ENCODE measurements at regions not wholly inside any gene's neighbourhood (a gene's known extent, or its start where the extent isn't known, plus 50 kb on each side); places are given as distances from the start of the nearest gene placed in this dataset.
"Not testable (repeated sequence)": the region's sequence is repeated elsewhere in the genome, so short reads cannot be mapped to it uniquely, and the experiment has no call there.

- no peak for DNase-seq (ENCODE audit: low spot score)
These were observed 212.2 kb upstream of the PTBP2 start for GRCh38 chr1:96509339-96509738.

DNA sequence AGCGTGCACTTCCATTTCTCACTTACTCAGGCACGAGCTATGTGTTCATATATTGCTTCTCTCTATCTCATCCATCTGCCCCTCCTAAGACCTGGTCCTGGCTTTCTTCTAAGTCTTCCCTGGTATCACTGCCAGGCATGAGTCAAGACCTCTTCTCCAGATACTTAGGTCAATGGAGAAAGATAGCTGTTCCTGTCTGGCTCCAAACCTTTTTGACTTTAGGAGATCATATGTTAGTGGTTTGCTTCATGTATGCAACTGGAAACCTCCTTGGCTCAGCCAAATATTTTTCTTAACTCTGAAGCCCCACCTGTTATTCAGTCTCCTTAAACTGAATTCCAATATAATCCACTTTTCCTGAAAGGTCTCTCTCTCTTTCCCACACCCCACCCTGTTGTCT, 211.6 kb upstream of the PTBP2 start:
- DNase-seq (ENCODE audit: low spot score), result no peak

- no peak for DNase-seq (ENCODE audit: low spot score)
These were observed 211.2 kb upstream of the PTBP2 start for GRCh38 chr1:96510391-96510790.

DNA sequence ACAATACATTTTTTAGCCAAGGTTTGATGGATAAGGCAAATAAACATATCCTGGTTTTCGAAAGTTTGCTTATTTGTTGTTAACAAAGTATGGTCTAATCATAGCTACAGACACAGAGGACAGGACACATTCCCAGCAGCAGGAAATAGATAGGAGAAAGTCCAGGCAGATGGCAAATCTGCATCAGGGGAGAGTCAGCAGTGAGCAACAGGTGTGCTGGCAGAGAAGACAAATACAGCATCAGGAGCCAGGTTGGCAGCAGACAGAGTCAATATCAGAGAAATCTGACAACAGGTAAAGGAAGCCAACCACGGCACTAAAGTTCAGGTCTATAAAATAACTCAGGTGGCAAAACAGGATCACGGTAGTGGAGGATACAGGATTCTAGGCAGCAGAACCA, 210.7 kb upstream of the PTBP2 start:
- DNase-seq (ENCODE audit: low spot score), result no peak

- DNase-seq (ENCODE audit: low spot score), result no peak
These were observed 208.4 kb upstream of the PTBP2 start for GRCh38 chr1:96513136-96513535.

DNA sequence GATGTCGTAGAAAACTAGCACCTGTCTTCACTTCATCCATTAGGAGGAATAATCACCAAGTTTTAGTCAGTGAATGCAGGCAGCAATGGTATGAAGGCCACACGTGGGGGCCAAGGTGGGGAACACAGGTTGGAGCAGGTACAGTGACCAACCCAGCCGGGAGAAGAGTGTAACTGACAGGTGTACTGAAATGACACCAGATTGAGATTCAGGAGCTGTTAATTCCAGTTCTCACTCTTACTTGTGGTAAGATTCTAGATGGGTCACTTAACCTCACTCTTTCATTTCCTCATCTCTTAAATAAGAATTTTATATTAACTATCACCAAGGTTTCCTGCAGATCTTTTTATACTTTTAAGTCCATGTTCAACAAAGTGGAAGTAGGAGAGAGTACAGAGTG, 206.2 kb upstream of the PTBP2 start:
- no peak for DNase-seq (ENCODE audit: low spot score)

GRCh38 chr1:96515925-96516324, 205.7 kb upstream of the PTBP2 start:
- no peak for DNase-seq (ENCODE audit: low spot score)

DNA sequence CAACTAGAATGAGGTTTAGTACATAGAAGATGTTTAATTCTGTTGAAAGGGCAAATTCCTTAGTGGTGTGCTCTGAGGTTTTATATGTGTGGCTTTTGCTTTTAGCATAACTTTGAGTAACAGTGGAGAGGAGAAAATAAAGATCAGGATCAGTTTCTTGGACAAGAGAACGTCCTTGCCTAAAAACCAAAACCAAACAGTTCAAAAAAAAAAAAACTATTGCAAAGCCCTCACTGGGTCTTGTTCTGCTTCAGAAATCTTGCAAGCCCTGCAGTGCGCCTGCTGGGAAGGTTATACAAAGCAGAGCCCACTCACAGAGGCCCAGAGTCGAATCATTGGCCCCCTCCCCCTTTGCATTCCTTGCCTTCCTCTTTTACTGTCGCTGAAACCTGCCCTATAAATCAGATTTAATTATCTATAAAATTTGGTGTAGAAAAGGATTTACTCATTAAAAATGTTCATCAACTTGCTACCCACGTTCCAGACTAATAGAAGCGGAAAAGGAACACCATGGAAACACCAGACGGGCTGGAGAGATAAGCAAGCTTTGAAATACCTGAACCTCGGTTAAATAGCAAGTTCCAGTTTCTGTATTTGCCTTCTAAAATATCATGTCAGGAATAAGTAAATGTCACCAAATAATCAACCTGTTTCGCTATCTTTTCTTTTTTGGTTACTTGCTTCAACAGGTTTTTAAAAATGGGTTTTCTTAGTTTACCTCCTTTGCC, 201.6 kb upstream of the PTBP2 start:
- peak; percentile 56 for DNase-seq (ENCODE audit: low spot score)

GRCh38 chr1:96520579-96520947, 201.0 kb upstream of the PTBP2 start:
- no peak for DNase-seq (ENCODE audit: low spot score)

DNA sequence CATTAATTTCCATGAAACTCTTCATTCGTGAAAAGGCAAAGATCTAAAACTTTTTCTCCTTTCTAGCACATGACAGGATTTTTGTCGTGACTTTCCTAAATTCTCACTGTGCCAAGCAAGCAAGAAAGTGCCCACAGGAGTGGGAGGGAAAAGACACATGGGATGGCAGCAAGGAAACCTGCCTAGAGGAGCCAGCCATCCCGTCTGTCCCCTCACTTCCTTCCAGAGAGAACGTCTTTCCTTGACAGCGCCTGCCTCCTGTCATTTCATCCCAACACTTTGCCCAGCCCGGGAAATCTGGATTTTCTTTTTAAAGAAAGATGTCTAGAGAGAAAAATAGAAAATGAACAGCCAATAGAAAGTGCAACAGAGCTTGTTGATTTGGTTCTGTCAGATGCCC, 200.6 kb upstream of the PTBP2 start:
- DNase-seq (ENCODE audit: low spot score), result no peak

GRCh38 chr1:96521994-96522760, 199.4 kb upstream of the PTBP2 start:
- DNase-seq (ENCODE audit: low spot score), result no peak

- DNase-seq (ENCODE audit: low spot score), result no peak
These were observed 198.7 kb upstream of the PTBP2 start for GRCh38 chr1:96522927-96523326.

DNA sequence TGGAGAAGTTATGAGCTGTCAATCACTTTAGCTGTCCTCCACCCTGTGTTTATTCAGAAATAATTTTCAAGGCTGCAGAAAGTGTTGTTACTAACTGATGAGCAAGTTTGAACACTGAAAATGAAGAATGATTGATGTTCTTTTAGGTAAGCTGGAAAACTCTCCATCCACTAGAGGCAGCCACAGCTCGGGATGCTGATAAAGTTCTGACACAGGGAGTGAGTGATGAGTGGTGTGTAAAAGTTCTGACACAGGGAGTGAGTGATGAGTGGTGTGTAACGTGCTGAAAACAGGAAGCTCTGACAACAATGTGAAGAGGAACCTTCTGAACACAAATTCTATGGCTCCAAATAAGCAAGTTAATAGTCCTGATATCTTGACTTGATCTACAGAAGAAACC, 197.5 kb upstream of the PTBP2 start:
- no peak for DNase-seq (ENCODE audit: low spot score)

- DNase-seq (ENCODE audit: low spot score), result no peak
These were observed 195.7 kb upstream of the PTBP2 start for GRCh38 chr1:96525657-96526557.

DNA sequence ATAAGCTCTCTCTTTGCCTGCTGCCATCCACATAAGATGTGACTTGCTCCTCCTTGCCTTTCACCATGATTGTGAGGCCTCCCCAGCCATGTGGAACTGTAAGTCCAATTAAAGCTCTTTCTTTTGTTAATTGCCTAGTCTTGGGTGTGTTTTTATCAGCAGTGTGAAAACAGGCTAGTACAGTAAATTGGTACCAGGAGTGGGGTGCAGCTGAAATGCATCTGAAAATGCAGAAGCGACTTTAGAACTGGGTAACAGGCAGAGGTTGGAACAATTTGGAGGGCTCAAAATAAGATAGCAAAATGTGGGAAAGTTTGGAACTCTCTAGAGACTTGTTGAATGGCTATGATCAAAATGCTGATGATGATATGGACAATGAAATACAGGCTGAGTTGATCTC, 192.9 kb upstream of the PTBP2 start:
- not testable (repeated sequence) for DNase-seq (ENCODE audit: low spot score)

DNA sequence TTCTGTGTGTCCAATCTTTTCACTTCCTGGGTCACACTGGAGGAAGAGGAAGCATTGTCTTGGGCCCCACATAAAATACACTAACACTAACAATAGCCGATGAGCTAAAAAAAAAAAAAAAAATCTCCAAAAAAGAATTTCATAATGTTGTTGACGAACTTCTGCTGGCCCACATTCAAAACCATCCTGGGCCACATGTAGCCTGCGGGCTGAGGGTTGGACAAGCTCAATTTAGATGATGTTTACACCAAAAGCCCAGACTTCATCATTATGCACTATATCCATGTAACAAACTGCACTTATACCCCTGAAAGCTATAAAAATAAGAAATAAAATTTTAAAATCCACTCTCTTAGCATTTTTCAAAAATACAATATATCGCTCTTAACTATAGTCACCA, 187.8 kb upstream of the PTBP2 start:
- DNase-seq (ENCODE audit: low spot score), result no peak

- DNase-seq (ENCODE audit: low spot score), result no peak
These were observed 185.0 kb upstream of the PTBP2 start for GRCh38 chr1:96536581-96536980.

GRCh38 chr1:96538111-96538641, 183.4 kb upstream of the PTBP2 start:
- DNase-seq (ENCODE audit: low spot score), result no peak

GRCh38 chr1:96538883-96539282, 182.7 kb upstream of the PTBP2 start:
- no peak for DNase-seq (ENCODE audit: low spot score)

DNA sequence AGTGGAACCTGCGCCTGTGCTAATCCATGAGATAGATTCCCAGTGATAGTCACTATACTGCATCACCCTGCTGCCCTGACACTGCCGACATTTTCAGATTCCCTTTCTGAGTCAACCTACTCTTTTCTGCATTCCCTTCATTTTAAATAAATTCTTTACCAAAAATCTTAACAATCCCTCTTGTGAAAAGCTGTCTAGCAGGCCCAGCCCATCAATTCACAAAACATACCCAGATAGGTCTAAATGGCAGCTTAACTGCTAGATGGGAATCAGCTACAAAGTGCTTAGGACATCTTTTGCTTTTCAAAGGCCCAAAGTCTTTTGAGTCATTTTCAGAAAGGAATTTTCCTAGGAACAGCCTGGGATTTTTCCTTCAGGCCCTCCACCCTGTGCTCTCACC, 180.1 kb upstream of the PTBP2 start:
- no peak for DNase-seq (ENCODE audit: low spot score)

GRCh38 chr1:96544051-96544830, 177.3 kb upstream of the PTBP2 start:
- DNase-seq (ENCODE audit: low spot score), result no peak

DNA sequence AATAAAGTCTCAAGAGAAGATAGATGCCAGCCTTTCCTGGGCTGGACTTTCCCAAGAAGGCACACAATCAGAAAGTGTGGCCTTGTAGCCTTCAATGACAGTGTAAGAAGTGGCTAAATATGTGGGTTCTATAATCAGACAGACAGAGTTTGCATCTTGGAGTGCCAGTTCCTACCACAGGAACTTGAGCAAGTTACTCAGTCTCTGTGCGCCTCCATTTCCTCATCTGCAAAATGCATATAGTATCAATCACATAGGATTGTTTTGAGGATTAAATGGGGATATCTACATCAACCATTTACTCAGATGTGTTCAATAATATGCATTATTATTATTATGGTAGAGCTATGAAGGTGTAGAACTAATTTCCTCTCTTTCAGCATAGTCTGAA, 176.8 kb upstream of the PTBP2 start:
- DNase-seq (ENCODE audit: low spot score), result no peak

All from ecto neural progenitor cell (in vitro differentiated cells).